GM12865 (cell line): ENCODE measurements at regions not wholly inside any gene's neighbourhood (a gene's known extent, or its start where the extent isn't known, plus 50 kb on each side); places are given as distances from the start of the nearest gene placed in this dataset.
"Not testable (repeated sequence)": the region's sequence is repeated elsewhere in the genome, so short reads cannot be mapped to it uniquely, and the experiment has no call there.

Experiments
- DNase-seq: peaks from one replicate; pipeline ENCODE4 v3.0.0; 2010; ENCODE audit warnings: low read depth
- H3K4me3 ChIP-seq: 2 replicates; pipeline ENCODE4 v1.5.1; 2011; ENCODE audit warnings: mild to moderate bottlenecking, low read depth, low read length, control low read depth
- TF ChIP-seq, protein P1 (sequence below): IDR thresholded peaks from 2 replicates; pipeline ENCODE4 v1.5.1; 2011; ENCODE audit warnings: low read length, control low read depth, low read depth, inconsistent platforms; ENCODE audit not compliant: insufficient read depth; ENCODE audit errors: missing control alignments

DNA sequence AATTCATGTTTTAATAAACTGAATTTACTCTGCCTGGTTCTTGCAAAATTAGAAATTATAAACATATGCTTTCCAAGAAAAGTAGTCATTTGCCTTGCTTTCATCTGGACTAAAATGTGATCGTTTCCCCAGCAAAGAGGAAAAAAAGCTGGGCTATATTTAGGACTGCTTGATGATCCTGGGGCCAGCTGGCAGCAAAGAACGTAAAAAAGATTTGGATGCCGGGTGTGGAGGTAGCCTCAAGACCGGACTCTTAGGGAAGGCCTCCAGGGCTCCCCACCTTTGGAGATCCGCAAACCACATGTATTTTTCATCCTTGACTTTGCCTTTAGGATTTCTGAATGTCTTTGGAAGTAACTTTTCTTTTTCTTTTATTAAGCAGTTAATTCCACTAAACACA lies 156.1 kb upstream of the SEMA6A start:
- TF ChIP-seq, protein P1, sequence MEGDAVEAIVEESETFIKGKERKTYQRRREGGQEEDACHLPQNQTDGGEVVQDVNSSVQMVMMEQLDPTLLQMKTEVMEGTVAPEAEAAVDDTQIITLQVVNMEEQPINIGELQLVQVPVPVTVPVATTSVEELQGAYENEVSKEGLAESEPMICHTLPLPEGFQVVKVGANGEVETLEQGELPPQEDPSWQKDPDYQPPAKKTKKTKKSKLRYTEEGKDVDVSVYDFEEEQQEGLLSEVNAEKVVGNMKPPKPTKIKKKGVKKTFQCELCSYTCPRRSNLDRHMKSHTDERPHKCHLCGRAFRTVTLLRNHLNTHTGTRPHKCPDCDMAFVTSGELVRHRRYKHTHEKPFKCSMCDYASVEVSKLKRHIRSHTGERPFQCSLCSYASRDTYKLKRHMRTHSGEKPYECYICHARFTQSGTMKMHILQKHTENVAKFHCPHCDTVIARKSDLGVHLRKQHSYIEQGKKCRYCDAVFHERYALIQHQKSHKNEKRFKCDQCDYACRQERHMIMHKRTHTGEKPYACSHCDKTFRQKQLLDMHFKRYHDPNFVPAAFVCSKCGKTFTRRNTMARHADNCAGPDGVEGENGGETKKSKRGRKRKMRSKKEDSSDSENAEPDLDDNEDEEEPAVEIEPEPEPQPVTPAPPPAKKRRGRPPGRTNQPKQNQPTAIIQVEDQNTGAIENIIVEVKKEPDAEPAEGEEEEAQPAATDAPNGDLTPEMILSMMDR: no peak
- no peak for DNase-seq
- no peak overlapping the region for H3K4me3 ChIP-seq

GRCh38 chr5:116730185-116730584 lies 155.6 kb upstream of the SEMA6A start:
- DNase-seq: no peak
- no peak overlapping the region for H3K4me3 ChIP-seq
- TF ChIP-seq, protein P1: no peak

GRCh38 chr5:116727248-116727647 lies 152.6 kb upstream of the SEMA6A start:
- TF ChIP-seq, protein P1: no peak
- H3K4me3 ChIP-seq: no peak overlapping the region
- no peak for DNase-seq

DNA sequence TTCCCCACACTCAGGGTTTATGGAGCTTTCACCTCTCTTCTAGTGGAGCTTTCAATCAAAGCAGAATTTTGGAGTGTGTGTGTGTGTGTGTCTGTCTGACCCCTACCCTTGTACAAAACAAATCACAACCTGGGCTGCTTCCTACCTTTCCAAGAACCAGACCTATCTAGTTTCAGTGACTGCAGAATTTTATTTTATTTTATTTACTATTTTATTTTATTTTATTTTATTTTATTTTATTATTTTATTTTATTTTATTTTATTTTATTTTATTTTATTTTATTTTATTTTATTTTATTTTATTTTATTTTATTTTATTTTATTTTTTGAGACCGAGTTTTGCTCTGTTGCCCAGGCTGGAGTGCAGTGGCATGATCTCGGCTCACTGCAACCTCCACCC lies 151.6 kb upstream of the SEMA6A start:
- DNase-seq, H3K4me3 ChIP-seq: not testable (repeated sequence)

DNA sequence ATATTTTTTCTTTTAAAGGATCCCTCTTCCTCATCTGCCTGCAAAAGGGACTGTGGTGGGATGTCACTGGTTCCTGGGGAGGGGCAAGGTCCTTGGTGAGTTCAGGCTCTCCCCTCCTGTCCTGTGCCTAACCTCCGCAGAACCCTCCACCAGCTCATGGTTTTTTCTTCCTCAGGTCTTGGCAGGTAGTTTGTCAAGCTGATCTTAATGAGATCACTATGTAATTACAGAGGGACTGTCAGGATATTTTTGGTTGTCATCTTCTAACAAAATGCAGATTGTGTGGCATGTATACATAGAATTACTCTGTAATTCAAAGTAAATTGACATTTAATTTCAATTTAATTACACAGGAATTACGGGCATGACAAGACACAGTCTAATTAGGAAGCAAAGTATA lies 150.3 kb upstream of the SEMA6A start:
- DNase-seq: no peak
- TF ChIP-seq, protein P1: no peak
- H3K4me3 ChIP-seq: no peak overlapping the region

DNA sequence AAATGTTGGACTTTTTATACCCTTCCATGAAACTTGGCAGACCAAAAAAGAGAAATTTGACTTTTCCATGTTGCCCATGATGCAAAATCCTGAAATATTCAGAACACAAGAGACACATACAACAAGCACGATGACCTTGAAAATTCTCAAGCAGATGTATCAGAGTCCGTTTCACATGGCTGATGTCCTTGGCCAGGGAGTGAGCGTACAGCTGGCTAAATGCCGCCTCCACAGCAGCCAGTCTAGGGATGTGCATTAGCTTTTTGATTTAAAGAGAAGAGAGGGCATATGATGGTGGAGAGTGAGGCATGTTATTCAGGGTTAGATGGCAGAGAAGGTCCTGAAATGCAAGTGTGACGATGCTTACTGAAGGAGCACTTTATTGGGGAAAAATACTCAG lies 148.0 kb upstream of the SEMA6A start:
- no peak overlapping the region for H3K4me3 ChIP-seq
- TF ChIP-seq, protein P1: no peak
- no peak for DNase-seq

DNA sequence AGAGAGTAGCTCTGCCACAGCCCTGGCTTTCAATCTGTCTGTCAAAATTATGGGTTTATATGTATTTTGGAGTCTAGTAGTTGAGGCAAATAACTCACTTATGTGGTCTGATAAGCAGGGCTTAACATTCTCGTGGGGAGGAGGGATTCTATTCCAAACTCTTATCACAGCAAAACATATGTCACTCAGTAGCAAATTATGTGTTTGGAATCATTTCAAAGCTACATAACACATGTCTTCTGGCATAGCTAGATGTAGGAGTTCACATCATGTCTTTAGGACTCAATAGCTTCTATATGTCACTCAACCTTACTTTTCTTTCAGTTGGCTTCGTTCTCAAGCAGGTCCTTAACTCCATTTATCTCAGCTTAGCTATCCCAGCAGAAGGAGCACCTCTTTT lies 144.5 kb upstream of the SEMA6A start:
- no peak overlapping the region for H3K4me3 ChIP-seq
- no peak for DNase-seq
- TF ChIP-seq, protein P1: no peak
